D721Med (cell line): ENCODE measurements at regions not wholly inside any gene's neighbourhood (a gene's known extent, or its start where the extent isn't known, plus 50 kb on each side); places are given as distances from the start of the nearest gene placed in this dataset.

Source experiments
- DNase-seq: peaks from one replicate; pipeline ENCODE4 v3.0.0; 2011; ENCODE audit warnings: low spot score; ENCODE audit not compliant: insufficient read length
- FAIRE-seq: peaks from 2 replicates; lab custom pipeline; 2011; peaks lifted over from hg19 to GRCh38; lab: Jason Lieb, UNC
- TF ChIP-seq, protein P1 (sequence below): IDR thresholded peaks from 2 replicates; pipeline ENCODE4 v1.5.1; 2012; ENCODE audit warnings: mild to moderate bottlenecking, control low read depth; ENCODE audit not compliant: insufficient read depth; ENCODE audit errors: missing control alignments

DNA sequence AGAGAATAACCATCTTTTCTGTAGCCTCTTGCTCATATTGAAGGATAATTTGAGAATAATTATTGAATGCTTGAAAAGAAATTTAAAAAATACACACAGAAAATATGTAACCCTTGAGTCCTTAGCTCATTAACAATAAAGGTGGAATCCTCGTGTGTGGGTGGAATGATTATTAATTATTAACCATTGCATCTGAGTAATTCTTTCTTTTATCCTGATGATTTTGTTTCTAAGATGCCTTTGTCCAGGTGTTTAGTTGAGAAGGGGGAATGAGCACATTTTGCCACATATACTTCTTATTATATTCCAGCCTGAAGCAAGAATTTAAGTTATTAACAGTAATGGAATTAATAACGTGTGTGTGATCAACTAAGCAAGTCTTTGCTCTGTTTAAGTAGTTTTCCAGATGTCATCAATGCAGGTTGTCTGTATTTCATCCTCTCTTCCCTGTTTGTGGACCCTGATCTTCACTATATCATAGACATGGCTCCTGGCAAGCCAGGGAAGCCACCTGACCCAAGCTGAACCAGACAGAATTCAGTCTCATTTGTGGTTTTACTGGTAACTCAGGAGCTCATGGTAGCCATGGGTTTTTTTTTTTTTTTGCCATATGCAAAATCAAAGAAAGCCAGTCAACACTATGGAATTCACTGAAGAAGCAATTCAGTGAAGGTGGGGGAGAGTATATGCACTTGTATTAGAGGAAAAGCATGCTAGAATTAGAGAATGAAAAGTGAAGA lies 144.3 kb downstream of the KIF20B start:
- TF ChIP-seq, protein P1, sequence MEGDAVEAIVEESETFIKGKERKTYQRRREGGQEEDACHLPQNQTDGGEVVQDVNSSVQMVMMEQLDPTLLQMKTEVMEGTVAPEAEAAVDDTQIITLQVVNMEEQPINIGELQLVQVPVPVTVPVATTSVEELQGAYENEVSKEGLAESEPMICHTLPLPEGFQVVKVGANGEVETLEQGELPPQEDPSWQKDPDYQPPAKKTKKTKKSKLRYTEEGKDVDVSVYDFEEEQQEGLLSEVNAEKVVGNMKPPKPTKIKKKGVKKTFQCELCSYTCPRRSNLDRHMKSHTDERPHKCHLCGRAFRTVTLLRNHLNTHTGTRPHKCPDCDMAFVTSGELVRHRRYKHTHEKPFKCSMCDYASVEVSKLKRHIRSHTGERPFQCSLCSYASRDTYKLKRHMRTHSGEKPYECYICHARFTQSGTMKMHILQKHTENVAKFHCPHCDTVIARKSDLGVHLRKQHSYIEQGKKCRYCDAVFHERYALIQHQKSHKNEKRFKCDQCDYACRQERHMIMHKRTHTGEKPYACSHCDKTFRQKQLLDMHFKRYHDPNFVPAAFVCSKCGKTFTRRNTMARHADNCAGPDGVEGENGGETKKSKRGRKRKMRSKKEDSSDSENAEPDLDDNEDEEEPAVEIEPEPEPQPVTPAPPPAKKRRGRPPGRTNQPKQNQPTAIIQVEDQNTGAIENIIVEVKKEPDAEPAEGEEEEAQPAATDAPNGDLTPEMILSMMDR: no peak
- DNase-seq (no peak), FAIRE-seq (no peak)

DNA sequence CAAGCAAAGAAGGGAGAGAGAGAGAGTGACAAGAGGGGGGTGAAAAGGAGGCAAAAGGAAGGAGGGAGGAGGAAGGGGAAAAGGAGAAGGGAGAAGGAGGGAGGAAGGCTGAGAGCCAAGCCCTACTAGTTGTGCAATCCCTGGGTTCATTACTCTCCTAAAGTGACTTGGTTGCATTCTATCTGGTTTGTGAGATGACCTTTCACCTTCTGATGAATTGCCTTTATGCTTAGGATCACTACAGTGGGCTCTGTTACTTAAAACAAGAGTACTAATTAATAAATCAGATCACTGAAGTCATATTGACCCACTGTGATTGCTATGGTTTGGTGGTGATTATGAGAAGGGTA lies 144.9 kb downstream of the KIF20B start:
- DNase-seq: no peak
- TF ChIP-seq, protein P1: no peak

DNA sequence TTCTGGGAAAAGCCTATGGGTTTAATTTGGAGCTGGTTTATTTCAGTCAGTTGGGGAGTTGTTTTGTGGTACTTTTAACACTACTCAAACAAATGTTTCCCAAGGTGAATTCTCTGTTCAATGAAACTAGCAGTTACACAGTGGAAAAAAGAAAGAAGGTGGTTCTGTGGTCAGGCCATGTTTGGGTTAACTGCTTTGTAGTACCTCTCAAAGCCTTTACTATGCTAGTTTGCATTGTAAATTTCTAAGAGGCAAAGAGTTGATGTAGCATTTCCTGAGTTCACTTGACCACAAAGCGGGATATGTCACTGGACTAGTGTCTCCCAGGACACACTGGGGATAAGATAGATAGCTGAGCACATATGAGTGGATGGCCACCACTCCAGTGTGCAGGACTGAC lies 145.4 kb downstream of the KIF20B start:
- FAIRE-seq (no peak), DNase-seq (no peak)
- TF ChIP-seq, protein P1: no peak

More for the DNA sequence above, 144.9 kb downstream of the KIF20B start:
- no peak for FAIRE-seq

GRCh38 chr10:89852872-89853271 lies 151.5 kb downstream of the KIF20B start:
- no peak for DNase-seq
- no peak for FAIRE-seq
- TF ChIP-seq, protein P1: no peak

GRCh38 chr10:89853781-89854191 lies 152.4 kb downstream of the KIF20B start:
- no peak for FAIRE-seq
- TF ChIP-seq, protein P1: no peak
- no peak for DNase-seq

DNA sequence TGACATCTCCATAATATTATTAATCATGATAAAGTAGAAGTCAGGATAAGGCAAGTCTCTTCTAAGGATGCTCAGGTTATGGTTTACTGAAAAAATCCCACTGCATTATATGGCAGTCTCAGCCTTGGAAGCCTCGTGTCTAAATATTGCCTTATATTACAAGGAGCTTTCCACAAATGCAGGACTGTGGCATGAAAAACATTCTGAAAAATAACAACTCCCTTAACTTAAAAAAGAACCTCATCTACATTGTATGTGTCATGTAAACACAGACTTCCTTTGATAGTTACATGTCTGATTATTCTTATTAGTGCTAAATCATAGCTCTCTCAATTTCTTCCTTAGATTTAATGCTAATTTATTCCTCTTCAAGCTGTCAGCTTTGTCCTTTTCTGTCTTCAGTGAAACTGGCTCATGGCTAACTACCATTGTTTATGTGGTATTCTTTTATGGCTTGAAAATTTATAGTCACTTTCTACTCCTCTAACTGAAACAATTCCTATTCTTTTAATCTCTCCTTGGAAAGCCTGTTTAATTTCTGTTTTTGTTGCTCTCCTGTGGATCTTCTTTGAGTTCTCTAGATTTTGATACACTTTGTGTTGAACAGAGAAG lies 156.1 kb downstream of the KIF20B start:
- no peak for FAIRE-seq
- DNase-seq: no peak
- TF ChIP-seq, protein P1: no peak

- FAIRE-seq (no peak), DNase-seq (no peak)
- TF ChIP-seq, protein P1: no peak
These were observed 159.8 kb downstream of the KIF20B start for GRCh38 chr10:89861199-89861573.
